ENCODE measurements at regions not wholly inside any gene's neighbourhood (a gene's known extent, or its start where the extent isn't known, plus 50 kb on each side); places are given as distances from the start of the nearest gene placed in this dataset.

DNA sequence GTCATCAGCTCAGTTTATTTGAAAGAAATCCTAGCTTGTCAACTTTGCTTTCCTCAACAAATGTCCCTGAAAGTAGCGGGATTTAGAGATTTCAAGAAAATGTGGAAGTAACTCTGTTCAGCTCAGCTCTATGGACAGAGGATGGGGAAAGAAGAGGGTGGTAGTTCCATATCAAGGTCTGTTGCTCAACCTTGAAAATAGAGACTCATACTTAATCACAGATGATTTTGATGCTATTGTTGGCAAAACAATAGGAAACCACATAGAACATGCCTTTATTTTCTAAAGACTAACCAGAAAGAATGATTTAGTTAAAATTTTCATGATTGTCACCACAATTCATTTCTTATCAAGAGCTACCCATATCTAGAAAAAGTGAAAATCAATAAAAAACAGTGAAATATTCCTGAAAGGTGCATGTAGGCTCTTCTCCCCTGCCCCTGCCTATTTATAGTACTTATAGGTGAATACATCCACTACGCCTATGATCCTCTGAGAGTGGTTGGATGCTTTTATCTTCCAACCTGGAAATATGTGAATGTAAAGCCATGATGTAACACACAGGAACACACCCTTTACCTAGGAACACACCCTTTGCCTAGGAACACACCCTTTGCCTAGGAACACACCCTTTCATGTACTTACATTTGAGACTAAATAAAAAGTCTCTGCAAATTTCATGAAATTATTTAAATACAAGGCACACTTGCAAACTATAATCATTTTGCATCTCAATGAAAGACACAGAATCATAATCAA, 65.8 kb downstream of the ETAA1 start:
- no peaks in the 10 kb centered on the region for H3K4me1 ChIP-seq
- H3K27ac ChIP-seq, result no peak overlapping the region
- H3K27me3 ChIP-seq, result no peaks in the 10 kb centered on the region
- DNase-seq (ENCODE audit: low spot score in 2 of 2), result no peak
- H3K36me3 ChIP-seq, result no peaks in the 10 kb centered on the region
- H3K4me3 ChIP-seq, result no peak overlapping the region
- no peaks in the 10 kb centered on the region for H3K9me3 ChIP-seq
- TF ChIP-seq POLR2A (IDR thresholded peaks at IDR 0.05) (no peak), EP300 (IDR thresholded peaks at IDR 0.05) (no peak)
- TF ChIP-seq, protein P1, sequence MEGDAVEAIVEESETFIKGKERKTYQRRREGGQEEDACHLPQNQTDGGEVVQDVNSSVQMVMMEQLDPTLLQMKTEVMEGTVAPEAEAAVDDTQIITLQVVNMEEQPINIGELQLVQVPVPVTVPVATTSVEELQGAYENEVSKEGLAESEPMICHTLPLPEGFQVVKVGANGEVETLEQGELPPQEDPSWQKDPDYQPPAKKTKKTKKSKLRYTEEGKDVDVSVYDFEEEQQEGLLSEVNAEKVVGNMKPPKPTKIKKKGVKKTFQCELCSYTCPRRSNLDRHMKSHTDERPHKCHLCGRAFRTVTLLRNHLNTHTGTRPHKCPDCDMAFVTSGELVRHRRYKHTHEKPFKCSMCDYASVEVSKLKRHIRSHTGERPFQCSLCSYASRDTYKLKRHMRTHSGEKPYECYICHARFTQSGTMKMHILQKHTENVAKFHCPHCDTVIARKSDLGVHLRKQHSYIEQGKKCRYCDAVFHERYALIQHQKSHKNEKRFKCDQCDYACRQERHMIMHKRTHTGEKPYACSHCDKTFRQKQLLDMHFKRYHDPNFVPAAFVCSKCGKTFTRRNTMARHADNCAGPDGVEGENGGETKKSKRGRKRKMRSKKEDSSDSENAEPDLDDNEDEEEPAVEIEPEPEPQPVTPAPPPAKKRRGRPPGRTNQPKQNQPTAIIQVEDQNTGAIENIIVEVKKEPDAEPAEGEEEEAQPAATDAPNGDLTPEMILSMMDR (IDR thresholded peaks at IDR 0.05), result no peak
- WGBS, 2 donors, result 88 to 92% methylated on average over 2 of the region's 2 CpGs

DNA sequence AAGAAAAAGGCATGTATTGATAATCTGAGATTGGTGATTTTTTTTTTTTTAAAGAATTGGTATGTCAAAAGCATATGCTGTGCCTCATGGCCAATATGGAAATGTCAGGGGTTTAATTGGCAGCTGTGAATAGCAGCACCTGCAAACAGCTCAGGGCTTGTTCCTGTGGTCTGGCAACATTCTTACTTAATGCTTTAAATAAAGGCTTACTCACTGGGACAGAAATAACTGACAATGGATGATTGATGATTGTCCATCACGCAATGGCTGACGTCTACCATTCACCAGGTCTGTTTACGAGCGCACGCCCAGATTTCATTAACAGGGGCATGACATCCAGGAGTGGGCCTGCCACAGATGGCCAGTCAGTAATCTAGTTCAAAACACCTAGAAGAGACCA, 66.7 kb downstream of the ETAA1 start:
- H3K4me1 ChIP-seq, result no peaks in the 10 kb centered on the region
- H3K4me3 ChIP-seq, result no peak overlapping the region
- TF ChIP-seq EP300 (IDR thresholded peaks at IDR 0.05) (no peak), POLR2A (IDR thresholded peaks at IDR 0.05) (no peak)
- TF ChIP-seq, protein P1 (IDR thresholded peaks at IDR 0.05), result no peak
- no peaks in the 10 kb centered on the region for H3K27me3 ChIP-seq
- no peaks in the 10 kb centered on the region for H3K9me3 ChIP-seq
- WGBS, 2 donors, result 63 to 73% methylated on average over 5 of the region's 5 CpGs
- H3K36me3 ChIP-seq, result no peaks in the 10 kb centered on the region
- no peak for DNase-seq (ENCODE audit: low spot score in 2 of 2)
- no peak overlapping the region for H3K27ac ChIP-seq

DNA sequence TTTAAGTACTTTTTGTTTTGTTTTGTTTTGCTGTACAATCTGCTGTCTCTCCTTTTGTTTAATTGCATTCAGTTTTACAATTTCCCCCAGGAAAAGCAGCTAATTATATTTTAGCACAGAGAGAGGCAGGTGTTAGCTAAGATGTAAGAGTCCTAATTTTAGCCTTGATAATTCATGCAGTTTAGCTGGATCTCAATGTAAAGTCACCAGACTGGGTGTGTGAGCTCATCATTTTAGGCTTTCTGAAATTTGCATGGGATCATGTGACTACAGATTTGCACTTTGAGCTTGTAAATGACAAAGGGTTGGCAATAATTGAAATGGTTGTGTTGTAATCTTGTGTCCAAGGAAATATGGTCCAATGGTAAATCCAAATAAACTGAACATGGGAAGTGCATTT, 68.5 kb downstream of the ETAA1 start:
- no peak overlapping the region for H3K4me3 ChIP-seq
- no peaks in the 10 kb centered on the region for H3K27me3 ChIP-seq
- H3K4me1 ChIP-seq, result no peaks in the 10 kb centered on the region
- DNase-seq (ENCODE audit: low spot score in 2 of 2), result no peak
- H3K36me3 ChIP-seq, result no peaks in the 10 kb centered on the region
- no peaks in the 10 kb centered on the region for H3K9me3 ChIP-seq
- H3K27ac ChIP-seq, result no peak overlapping the region
- TF ChIP-seq EP300 (IDR thresholded peaks at IDR 0.05) (no peak), POLR2A (IDR thresholded peaks at IDR 0.05) (no peak)
- TF ChIP-seq, protein P1 (IDR thresholded peaks at IDR 0.05), result no peak

DNA sequence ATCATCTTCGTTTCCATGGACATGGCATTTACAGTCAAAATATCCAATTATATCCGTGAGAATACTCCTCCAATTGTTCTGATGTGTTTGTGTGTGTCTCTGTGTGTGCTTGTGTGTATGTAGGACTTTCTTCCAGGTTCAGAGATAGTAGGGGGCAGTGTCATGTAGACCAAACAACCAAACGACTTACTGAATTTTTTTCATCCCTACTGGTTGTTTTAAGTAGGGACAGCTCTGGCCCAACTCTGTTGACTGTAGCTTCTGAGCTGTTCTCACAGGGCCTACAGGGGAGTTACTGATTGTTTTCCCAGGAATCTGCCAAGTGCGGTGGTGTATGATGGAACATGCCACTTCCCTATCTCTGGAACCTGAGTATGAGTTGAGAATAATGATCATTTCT, 69.6 kb downstream of the ETAA1 start:
- WGBS, 2 donors, result 46 to 53% methylated on average over 4 of the region's 4 CpGs
- no peak for DNase-seq (ENCODE audit: low spot score in 2 of 2)
- H3K27me3 ChIP-seq, result no peaks in the 10 kb centered on the region
- no peaks in the 10 kb centered on the region for H3K4me1 ChIP-seq
- H3K4me3 ChIP-seq, result no peak overlapping the region
- H3K36me3 ChIP-seq, result no peaks in the 10 kb centered on the region
- H3K9me3 ChIP-seq, result no peaks in the 10 kb centered on the region
- no peak overlapping the region for H3K27ac ChIP-seq
- TF ChIP-seq EP300 (IDR thresholded peaks at IDR 0.05) (no peak), POLR2A (IDR thresholded peaks at IDR 0.05) (no peak)
- TF ChIP-seq, protein P1 (IDR thresholded peaks at IDR 0.05), result no peak

DNA sequence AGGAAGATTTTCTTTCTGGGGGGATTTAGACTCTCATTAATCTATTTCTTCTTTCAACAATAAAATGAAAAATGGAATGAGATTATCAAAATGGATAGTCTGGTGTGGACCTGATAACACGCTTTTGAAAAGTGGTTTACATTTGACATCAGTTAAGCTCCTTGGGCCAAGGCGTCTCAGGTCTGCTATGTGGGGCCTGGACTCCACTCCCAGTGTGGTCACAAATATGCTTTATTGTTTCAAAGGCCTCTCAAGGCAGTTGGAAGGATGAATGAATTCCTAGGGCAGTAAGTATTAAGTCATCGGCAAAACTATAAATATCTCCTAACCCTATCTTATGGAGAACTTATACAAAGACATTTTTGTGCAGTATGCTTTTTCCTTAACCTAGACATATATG, 74.5 kb downstream of the ETAA1 start:
- no peak for DNase-seq (ENCODE audit: low spot score in 2 of 2)
- H3K36me3 ChIP-seq, result no peaks in the 10 kb centered on the region
- no peak overlapping the region for H3K4me3 ChIP-seq
- H3K4me1 ChIP-seq, result peaks cover 0 to under 1% (median 0%) of the 10 kb centered on the region in 4 donors
- no peak for TF ChIP-seq POLR2A (IDR thresholded peaks at IDR 0.05)
- no peak for TF ChIP-seq EP300 (IDR thresholded peaks at IDR 0.05)
- TF ChIP-seq, protein P1 (IDR thresholded peaks at IDR 0.05), result no peak
- no peak overlapping the region for H3K27ac ChIP-seq
- WGBS, 2 donors, result 65 to 74% methylated on average over 3 of the region's 3 CpGs
- H3K27me3 ChIP-seq, result no peaks in the 10 kb centered on the region
- H3K9me3 ChIP-seq, result no peaks in the 10 kb centered on the region

Data from tibial nerve (tissue), 4 donors.